Left colon (tissue), 2 donors: ENCODE measurements at regions not wholly inside any gene's neighbourhood (a gene's known extent, or its start where the extent isn't known, plus 50 kb on each side); places are given as distances from the start of the nearest gene placed in this dataset.
"Not testable (repeated sequence)": the region's sequence is repeated elsewhere in the genome, so short reads cannot be mapped to it uniquely, and the experiment has no call there.

ENCODE experiments used
- ATAC-seq: fragments of 200-7000 bp; cut with Tn5 transposase; one replicate; pipeline ENCODE4 v1.9.1; 2020; ENCODE audit warnings: mild to moderate bottlenecking, moderate library complexity
- DNase-seq, 2 donors: peaks; one replicate each; pipeline ENCODE4 v3.0.0-alpha.2; 2020
- intact Hi-C, 2 donors: fragments of 100-400 bp; cut with DNase I in 1 of 2; cut with micrococcal nuclease in 1 of 2; formaldehyde crosslinking; loops; one replicate each; pipeline versions ENCODE4 v1.11.2 to v1.14.0; 2022; cut with DNase I, micrococcal nuclease
- donor health status: DM: no; HTN: no; CAD: no.
- donor health status: DM: yes; HTN: yes; CAD: no.

DNA sequence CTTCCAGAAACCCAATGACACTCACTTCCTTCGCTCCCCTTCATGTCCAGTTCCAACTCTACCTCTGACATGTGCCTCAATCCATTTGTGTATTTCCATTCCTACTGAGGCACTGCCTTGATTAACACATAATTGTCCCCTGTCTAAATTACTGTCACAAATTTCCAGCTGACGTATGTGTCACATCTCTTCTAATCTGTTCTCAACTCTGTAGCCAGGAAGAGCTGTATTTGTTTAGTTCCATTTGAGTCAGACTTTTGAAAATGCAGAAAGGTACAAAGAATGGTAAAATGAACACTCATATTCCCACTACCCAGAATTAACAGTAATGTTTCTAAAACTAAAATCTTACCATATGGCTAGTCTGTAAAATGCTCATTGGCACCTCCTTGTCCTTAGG is 299.0 kb upstream of the GADL1 start:
- ATAC-seq = no peak
- intact Hi-C loops = no loop called here
- no peak for DNase-seq

GRCh38 chr3:31193871-31194270 is 299.4 kb upstream of the GADL1 start:
- intact Hi-C loops = no loop called here
- DNase-seq (no peak), ATAC-seq (no peak)

DNA sequence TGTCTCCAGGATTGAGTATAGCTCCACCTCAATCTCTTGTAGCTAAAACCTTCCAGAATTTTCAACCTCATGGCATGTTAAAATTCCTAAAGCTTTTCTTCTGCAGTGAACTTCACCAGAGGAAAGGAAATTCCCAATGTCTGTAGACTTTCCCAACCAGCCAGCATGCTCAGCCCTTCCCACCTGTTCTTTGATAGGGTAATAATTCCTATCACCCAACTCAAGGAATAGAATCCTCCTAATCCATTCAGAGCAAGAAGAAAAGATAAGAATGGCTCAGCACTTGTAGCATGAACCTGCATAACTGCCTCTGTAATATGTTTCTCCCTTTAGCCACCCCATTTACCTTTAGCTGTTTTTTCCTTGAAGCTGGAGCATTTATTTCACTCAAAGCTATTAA is 301.8 kb upstream of the GADL1 start:
- intact Hi-C loops = no loop called here

GRCh38 chr3:31196881-31197364 is 302.5 kb upstream of the GADL1 start:
- DNase-seq (no peak), ATAC-seq (no peak)
- intact Hi-C loops = no loop called here

More for the DNA sequence above, 301.8 kb upstream of the GADL1 start:
- DNase-seq = no peak
- ATAC-seq = no peak

GRCh38 chr3:31197941-31198340 is 303.5 kb upstream of the GADL1 start:
- ATAC-seq = peak; percentile 96
- intact Hi-C loops = no loop called here
- DNase-seq = peak; percentile 53 to 71

DNA sequence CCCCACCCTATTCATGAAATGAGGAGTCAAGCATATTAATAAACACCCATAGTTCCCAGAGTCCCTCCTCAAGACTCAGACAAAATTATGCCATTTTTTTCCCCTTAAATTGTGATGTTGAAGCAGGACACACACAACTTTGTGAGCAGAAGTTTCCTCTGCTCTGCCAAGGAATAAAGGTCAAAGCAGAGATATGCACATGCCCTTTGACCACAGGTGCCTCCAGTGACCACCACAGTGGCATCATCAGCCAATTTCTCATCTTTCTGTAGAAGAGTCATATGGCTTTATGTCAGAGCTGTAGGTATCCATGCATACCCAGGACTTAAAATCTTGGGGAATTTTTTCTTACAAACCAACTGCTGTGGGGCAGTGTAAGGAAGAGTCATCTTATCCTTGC is 304.4 kb upstream of the GADL1 start:
- no peak for ATAC-seq
- no peak for DNase-seq
- intact Hi-C loops = no loop called here

DNA sequence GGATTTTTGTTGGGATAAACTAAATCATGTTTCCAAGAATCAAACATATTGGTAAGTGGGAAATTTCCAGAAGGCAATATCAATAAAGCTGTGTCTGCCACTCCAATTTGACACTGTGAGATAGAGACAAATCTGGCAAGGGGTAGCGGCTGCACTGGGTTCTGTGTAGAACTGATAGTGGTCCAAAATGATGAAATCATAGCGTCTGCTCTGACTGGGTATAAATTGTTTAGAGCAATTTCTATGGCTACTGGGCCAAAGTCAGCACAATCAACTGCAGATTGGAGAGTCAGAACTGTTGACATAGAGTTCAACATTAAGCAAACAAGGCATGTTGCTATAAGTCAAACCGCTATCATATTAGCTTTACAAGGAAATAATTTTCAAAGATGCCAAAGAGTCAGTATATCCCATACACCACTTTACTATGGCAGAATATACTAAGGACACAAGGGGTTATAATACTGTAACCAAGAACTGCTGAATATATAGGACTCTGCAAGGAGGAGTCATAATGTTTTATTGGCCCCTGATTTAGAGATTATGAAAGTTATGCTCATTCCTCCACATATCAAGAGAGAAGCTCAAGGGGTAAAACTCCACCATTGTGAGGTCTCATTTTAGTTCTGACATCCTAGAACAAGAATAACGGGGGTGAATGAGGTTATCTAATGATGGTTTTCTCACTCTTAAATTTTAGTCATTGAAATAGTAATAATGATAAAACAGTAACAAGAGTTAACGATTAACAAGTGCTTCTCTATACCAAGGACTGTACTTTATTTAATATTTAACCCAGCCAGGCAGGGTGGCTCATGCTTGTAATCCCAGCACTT is 309.7 kb upstream of the GADL1 start:
- ATAC-seq (peak; percentile 83), DNase-seq (no peak)
- intact Hi-C loops = no loop called here

DNA sequence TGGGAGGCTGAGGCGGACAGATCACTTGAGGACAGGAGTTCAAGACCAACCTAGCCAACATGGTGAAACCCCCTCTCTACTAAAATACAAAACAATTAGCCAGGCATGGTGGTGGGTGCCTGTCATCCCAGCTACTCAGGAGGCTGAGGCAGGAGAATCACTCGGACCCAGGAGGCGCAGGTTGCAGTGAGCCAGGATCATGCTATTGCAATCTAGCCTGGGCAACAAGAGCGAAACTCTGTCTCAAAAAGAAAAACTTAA is 310.3 kb upstream of the GADL1 start:
- DNase-seq, ATAC-seq, intact Hi-C loops: not testable (repeated sequence)

- intact Hi-C loops = no loop called here
- no peak for ATAC-seq
- DNase-seq = no peak
Measured at GRCh38 chr3:31210068-31210645, 315.7 kb upstream of the GADL1 start.

DNA sequence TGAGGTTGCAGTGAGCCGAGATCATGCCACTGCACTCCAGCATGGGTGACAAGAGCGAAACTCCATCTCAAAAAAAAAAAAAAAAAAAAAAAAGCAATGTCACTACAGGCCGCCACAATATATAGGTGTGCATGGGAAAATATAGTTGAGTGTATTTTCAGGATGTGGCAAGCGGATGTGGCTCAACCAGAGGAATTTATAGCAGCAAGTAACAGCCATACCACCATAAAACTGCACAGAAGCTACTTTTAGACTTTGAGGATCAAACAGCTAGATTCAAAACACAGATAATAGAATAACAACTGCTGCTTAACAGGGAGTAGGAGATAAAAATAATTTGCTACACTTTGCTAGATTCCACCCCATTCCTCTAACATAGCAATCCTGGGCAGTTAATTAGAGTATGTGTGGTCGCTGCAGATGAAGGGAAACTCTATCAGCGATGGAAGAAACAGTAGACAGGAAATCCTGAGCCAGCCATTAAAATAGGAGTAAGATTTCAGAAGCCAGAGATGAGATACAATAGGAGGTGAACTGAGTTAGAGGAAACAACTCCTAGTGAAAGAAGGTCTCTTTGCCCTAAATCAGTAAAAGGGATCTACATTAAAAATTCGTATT is 318.7 kb upstream of the STT3B start:
- DNase-seq (peak in 1 of 2 donors; percentile 34), ATAC-seq (peak; percentile 98)
- intact Hi-C loops = no loop called here

DNA sequence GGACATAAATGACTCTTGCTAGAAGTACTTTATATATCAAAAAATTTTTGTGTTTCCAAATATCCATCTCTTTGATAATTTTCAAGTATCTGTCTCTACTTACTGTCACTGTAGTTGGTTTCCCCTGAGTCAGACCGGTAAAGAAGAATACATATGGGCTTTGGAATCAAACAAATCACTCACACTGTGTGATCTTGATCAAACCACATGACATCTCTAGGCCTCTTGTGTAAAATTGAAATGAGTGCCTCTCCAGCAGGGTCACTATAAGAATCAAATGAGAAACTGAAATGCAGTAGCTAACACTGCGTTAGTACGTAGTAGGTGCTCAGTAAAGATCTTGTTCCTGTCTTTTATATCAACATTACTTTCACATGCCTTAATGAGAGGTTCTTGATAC is 314.6 kb upstream of the STT3B start:
- intact Hi-C loops = no loop called here
- ATAC-seq = no peak
- DNase-seq = no peak

- DNase-seq (no peak), ATAC-seq (no peak)
- intact Hi-C loops = no loop called here
Measured at GRCh38 chr3:31219131-31219843, 313.4 kb upstream of the STT3B start.

- DNase-seq (no peak), ATAC-seq (no peak)
- intact Hi-C loops = no loop called here
Measured at GRCh38 chr3:31220431-31220830, 312.3 kb upstream of the STT3B start.

GRCh38 chr3:31223278-31223677 is 309.4 kb upstream of the STT3B start:
- no peak for ATAC-seq
- intact Hi-C loops = no loop called here

GRCh38 chr3:31224936-31225335 is 307.8 kb upstream of the STT3B start:
- intact Hi-C loops = no loop called here
- DNase-seq (no peak), ATAC-seq (no peak)

More at GRCh38 chr3:31223278-31223677, 309.4 kb upstream of the STT3B start:
- DNase-seq = no peak

GRCh38 chr3:31225923-31226322 is 306.8 kb upstream of the STT3B start:
- DNase-seq (no peak), ATAC-seq (no peak)
- intact Hi-C loops = no loop called here

DNA sequence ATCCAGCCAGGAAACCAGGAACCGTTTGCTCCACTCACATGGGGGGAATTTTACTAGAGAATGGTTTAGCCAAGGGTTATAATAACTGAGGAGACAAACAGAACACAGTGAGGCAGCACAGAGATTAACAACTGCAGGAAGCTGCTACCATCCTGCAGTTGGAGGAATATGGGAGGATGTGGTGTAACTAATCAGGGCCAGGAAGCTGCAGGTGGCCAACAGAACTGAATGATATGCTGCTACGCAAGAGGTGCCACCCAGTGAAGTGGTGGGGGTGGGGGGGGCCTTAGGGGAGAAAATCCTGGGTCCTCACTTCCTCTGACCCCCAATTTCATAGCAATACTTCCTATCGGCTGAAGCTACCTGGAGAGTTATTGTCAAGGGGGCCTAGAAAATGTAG is 306.4 kb upstream of the STT3B start:
- intact Hi-C loops = no loop called here
- DNase-seq (peak in 1 of 2 donors; percentile 14), ATAC-seq (no peak)

DNA sequence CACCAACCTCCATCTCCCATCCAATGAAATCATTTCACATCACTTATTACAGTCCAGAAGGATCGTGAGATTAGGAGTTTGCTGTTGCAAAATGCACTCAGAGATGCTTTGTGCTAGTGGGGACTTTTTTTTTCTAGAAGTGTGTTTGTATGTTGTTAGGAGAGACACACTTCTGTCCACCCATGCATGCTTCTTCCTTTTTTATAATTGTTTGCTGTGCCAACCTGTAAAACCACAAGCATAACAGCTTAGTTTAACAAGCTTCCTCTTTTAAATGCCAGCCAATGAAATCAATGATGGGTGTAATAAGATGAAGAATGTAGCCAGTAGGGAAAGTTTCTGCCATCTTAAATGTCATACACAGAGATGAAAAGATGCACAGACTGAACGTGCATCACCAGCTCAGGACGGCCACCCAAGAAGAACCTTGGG is 305.6 kb upstream of the STT3B start:
- ATAC-seq = peak; percentile 76
- DNase-seq = no peak
- intact Hi-C loops = no loop called here

DNA sequence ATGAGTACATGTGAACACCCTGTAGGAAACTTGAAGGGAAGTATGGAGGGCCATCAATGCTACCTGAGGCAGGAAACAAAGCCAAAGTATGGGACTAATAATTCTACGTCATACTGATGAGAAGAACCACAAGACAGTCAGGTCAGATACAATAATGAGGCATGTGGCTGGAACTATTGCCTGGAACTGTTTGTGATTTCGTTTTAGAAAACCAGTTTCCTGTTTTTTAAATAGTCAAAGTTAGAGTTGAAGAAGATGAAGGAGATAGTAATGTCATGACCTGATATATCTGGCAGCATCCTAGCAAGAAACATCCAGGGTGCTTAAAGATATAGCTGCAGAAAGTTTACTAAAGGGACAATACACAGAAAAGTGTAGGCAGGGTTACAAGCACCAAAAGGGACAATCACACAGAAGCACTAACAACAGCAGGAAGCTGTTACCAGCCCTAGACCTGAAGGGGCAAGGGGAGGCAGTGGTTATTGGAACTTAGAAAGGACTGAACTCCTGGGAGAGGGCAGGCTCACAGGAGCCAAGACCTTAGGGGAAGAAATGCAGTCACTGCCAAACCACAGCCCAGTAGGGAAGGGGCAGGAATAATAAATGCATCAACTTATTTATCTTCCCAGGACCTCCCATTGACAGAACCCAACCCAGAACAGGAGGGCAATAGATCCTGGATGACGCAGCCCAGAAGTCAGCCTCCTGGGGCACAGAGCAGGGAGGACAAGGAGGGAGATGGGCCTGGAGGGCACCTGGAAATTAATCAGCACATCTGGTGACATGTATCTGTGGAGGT is 302.1 kb upstream of the STT3B start:
- ATAC-seq = no peak
- DNase-seq = no peak
- intact Hi-C loops = no loop called here
